ENCODE measurements at regions not wholly inside any gene's neighbourhood (a gene's known extent, or its start where the extent isn't known, plus 50 kb on each side); places are given as distances from the start of the nearest gene placed in this dataset.

DNA sequence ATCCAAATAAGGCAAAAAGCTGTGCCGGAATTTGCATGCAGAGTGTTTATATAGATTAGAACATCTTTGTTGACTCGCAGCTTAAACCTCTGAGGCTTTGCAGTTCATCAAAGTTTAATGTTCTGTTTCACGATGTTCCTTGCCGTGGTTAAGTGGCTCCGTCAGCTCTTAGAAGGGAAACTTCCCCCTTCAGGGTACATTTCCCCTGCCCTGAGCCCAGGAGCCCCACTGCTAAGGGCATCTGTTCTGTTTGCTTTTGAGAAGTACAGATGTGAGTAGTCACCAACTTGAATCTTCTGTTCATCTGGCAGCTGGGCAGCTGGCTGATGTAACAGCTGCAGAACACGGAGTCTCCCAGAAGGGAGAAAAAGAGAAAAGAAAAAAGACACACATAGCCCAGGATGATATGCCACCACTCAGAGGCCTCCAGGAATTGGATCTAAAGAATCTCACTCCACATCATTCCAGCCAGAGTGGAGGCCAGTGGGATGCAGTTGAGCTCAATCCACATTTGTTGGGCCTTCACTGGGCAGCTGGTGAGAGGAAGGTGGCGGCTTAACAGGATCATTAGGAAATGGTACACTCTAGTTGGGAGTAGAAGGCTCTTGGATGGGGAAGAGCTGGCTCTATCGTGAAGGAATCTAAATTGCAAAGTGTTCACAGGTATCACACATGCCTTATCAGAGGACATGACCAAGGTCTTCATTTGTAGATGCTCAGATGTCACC is 178.7 kb upstream of the RBPJ start:
- DNase-seq: no peak

DNA sequence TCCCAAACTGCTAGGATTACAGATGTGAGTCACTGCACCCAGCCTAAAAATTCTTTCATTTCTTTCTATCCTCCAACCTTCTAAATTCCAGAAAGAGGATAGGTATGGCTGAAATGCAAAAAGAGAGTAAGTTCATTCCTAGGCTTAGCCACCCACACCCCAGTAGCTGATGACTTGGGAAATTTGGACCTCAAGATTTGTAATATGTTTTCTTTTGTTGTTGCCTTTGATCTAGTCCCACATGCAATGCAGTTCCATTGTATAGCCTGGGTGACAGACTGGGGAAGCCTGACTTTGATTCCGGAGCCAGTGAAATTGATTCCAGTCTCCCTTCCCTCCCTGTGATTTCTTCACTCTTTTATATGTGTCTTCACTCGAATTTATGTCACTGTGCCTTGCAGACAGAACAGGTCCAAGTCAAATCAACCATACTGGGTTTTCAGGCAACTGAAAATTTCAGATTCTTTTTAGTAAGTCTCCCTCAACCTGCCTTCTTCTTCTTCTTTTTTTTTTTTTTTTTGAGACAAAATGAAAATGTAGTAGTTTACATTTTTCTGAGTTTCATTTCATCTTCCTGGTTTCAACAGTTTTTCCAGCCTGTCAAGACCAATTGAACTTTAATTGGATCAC is 176.2 kb upstream of the RBPJ start:
- DNase-seq: no peak

GRCh38 chr4:26145212-26145611 is 175.6 kb upstream of the RBPJ start:
- no peak for DNase-seq

- DNase-seq: no peak
Measured at GRCh38 chr4:26148927-26149326, 171.9 kb upstream of the RBPJ start.

DNA sequence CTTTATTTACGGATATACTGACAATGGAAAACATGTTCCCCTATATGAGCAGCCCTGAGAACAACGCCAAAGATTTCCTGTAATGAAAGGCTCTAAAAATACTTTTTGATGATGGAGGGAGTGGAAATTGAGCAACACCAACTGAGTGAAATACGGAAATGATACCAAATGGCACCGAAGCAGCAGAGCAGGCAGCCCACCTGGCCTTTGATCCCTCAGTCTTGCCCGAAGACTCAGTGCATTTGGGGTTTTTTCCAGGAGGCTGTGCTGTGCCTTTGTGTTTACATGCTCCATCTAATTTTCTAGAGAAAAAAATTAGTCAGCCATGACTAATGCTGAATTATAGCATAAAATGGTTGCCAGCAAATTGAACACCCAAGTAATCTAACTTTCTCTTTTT is 169.9 kb upstream of the RBPJ start:
- no peak for DNase-seq

DNA sequence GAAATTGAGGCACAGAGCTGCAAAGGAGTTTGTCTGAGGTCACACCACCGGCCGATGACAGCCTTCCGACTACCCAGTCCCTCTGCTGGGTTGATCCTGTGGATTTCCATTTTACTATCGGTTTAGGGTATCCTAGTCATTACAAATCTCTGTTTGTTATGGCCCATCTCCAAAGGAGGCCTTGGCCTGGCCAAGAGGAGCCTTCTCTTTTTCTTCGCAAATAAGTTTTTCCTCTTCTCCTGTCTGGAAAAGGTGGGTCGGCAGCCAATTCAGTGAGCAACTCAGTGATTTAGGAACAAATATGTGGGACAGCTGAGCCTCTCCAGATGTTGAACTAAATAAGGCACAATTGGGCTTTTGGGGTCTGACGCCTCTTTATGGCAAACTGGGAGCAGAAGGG is 169.2 kb upstream of the RBPJ start:
- no peak for DNase-seq

DNA sequence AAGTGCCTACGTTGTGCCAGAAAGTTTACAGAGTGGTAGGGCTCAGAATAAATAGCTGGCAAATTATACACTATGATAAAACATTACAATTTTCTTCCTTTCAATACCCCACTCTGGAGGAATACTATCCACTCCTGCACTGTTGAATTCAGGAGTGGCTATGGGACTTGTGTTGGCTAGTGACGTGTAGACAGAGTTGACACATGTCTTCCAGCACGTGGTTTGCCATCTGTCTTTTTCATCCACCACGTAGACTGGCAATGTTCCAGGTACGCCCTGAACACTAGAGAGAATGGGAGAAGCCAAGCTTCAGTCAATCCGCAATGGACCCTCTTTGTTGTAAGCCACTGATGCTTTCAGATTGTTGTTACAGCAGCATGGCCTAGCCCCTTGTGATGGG is 168.8 kb upstream of the RBPJ start:
- no peak for DNase-seq

GRCh38 chr4:26157541-26157940 is 163.3 kb upstream of the RBPJ start:
- DNase-seq: no peak

- no peak for DNase-seq
Measured at GRCh38 chr4:26160591-26160990, 160.2 kb upstream of the RBPJ start.

- DNase-seq: no peak
Measured at GRCh38 chr4:26161030-26161824, 159.6 kb upstream of the RBPJ start.

DNA sequence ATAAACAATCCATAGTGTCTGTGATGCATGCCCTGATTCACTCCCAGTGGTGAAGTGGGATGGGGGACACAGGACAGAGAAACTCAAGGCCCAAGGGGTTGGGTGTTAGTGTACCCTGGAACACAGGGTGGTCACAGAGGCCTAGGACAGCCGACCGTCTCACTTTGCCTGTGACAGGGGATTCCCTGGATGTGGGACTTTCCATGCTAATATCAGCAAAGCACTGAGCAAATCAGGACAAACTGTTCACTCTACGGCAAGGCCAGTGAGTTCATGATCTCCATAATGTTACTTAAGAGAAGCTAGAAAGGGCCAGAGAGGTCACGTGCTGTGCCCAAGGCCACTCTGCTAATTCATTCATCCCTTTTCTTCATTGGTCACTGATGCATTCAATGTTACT is 158.7 kb upstream of the RBPJ start:
- no peak for DNase-seq

DNA sequence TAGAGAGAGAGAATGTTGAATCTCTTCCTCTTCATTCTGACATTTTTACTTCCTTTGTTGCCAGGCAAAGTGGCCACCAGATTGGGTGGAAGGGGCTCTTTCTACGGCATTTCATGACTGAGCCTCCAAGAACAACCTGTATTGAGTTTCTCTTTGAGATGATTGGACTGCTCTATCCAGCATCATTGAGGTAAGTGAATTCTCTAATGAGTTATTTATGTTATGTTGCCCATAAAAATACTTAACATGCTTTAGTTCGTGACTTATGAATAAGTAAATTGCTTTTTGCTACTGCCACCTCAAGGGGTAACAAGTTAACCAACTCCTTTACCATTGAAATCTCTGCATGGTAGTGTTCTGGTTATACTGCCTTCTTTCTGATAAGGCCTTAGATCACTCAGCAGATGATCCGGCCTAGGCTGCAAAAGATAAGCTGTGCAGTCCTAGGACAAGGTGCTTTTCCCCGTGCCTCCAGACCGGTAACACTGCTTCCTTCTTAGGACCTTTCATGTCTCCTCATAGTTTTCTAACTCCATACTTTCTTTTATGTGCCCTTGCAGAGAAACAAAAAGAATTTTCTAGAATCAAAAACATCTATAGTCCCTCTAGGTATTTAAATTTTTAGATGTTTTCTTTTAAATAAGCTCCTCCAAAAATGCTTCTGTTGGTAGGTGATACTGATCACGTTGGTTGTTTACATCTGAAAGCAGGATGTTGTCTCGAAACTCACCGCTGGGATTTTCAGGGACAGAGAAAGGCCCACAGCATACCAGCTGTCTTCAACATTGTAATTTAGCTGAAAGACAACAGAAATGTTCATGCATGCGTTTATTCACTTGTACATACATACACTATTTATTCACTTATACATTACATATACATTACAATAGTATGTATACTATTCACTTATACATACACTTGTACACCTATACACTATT is 157.1 kb upstream of the RBPJ start:
- DNase-seq: no peak

- no peak for DNase-seq
Measured at GRCh38 chr4:26171501-26171900, 149.3 kb upstream of the RBPJ start.

GRCh38 chr4:26171941-26172340 is 148.9 kb upstream of the RBPJ start:
- no peak for DNase-seq

GRCh38 chr4:26173619-26174018 is 147.2 kb upstream of the RBPJ start:
- DNase-seq: no peak

- no peak for DNase-seq
Measured at GRCh38 chr4:26174027-26174426, 146.8 kb upstream of the RBPJ start.

DNA sequence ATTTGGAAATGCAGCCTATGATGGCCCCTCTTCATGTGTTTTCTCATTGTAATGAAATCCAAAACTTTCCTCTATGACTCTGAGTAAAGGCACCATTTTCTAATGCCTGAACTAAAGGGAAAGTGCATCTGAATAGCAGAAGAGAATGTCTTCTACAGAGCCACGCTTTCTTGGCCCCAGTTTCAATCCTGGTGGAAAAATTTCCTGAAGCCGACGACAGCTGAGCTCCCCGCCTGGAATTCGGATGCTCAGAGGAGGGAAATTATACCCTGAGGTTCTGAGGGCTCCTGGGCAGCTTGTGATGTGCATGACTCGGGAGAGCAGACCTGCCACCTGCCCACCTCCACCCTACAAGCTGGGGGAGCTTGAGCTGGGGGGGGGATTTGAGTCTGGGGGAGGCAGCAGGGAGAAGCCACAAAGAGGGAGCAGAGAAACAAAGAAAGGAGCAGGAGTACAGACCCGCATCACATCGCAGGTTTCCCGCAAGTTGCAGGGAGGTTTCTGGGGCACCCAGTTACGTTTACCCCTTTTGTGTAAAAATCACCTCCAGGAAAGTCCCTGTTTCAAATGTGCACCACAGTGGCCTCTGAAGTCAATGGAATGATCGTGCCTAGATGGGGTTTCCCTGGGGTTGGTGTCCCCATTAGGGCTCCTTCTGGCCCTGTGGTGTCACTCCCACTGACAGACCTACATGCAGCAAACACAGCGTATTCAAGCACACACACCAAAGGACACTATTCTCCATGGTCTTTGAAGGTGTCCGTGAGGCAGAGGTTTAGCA is 145.6 kb upstream of the RBPJ start:
- no peak for DNase-seq

DNA sequence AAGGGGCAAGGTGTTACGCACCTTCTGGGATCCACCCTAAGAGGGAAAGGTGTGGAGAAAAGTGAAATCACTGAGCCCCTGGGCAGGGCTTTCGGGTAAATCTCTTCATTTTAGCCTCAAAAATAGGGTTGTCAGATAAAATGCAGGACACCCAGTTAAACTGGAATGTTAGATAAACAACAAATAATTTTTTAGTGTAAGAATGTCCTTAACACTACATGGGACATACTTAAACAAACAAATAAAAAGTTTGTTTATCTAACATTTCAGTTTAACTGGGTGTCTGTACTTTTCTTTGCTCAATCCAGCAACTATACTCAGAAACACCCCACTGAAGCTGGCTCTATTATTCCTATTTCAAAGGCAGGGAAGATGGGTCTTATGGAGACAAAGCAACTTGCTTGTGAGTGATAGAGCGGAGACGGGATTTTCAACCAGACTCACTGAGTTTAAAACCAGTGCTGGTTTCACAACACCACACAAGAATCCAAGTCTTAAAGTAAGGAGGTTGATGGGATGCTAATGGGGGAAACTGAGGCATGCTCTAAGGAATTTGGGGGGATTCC is 144.8 kb upstream of the RBPJ start:
- no peak for DNase-seq

DNA sequence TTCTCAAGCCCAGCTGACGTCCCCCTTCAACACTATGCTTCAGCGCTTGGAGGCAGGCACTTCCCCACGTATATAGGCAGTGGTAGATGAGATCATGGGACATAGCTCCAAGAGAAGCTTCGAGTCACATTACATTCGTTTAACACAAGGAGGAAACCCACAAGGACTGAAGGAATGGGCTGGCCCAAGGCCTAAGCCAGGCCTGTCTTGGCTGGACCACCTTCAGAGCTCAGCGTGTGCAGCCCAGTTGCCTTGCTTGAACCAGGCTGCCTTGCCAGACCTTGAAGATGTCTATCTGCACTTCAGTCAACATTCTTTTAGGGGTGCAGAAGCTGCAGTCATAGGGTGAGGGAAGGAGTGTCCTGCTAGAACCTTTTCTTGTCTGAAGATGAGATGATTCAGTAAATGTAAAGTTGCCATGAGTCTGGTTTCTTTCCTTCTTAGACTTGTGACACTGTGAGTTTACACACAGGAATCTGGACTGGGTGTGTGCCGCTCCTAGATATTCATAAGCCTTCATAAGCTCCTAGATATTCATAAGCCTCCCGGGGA is 144.1 kb upstream of the RBPJ start:
- DNase-seq: no peak

DNA sequence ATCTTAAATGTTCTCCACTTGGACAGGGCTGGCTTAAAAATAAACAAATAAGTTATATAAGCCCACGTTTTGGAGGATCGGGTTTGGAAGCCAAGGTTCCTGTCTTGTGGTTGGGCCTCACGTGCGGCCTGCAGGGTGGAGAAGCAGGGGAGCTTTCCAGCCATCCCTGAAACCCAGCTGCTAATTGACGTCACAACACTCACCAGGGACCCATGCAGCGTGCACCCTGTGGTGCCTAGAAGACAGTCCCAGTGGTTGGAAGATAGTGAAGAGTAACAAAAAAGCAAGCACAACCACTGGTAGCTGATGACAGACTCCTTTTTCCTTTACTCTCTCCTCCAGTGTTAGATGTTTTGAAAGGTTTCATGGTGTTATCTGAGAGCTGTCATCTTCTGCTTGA is 142.0 kb upstream of the RBPJ start:
- DNase-seq: no peak

GRCh38 chr4:26179316-26179760 is 141.5 kb upstream of the RBPJ start:
- DNase-seq: no peak
